ENCODE measurements at regions not wholly inside any gene's neighbourhood (a gene's known extent, or its start where the extent isn't known, plus 50 kb on each side); places are given as distances from the start of the nearest gene placed in this dataset.

DNA sequence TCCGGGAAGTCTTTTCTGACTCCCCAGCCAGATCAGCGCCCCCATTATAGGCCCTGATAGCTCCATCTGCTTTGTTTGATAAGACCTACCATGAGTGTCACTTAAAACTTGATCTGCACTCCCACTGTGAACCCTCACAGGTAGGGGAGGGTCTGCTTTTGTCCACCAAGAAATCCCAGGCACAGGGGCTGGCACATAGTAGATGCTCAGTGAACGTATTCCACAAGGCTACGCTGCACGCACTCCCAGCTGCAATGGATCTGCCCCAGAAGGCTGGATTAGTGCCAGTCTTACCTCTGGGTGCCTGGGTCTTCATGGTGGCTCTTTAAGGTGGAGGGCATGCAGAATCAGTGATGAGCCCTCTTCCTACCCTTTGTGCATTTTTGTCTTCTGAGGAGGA is 447.1 kb downstream of the PTPRU start (continued):
- TF ChIP-seq, protein P1, sequence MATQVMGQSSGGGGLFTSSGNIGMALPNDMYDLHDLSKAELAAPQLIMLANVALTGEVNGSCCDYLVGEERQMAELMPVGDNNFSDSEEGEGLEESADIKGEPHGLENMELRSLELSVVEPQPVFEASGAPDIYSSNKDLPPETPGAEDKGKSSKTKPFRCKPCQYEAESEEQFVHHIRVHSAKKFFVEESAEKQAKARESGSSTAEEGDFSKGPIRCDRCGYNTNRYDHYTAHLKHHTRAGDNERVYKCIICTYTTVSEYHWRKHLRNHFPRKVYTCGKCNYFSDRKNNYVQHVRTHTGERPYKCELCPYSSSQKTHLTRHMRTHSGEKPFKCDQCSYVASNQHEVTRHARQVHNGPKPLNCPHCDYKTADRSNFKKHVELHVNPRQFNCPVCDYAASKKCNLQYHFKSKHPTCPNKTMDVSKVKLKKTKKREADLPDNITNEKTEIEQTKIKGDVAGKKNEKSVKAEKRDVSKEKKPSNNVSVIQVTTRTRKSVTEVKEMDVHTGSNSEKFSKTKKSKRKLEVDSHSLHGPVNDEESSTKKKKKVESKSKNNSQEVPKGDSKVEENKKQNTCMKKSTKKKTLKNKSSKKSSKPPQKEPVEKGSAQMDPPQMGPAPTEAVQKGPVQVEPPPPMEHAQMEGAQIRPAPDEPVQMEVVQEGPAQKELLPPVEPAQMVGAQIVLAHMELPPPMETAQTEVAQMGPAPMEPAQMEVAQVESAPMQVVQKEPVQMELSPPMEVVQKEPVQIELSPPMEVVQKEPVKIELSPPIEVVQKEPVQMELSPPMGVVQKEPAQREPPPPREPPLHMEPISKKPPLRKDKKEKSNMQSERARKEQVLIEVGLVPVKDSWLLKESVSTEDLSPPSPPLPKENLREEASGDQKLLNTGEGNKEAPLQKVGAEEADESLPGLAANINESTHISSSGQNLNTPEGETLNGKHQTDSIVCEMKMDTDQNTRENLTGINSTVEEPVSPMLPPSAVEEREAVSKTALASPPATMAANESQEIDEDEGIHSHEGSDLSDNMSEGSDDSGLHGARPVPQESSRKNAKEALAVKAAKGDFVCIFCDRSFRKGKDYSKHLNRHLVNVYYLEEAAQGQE (IDR thresholded peaks at IDR 0.05; ENCODE audit: low read depth), result no peak
- no peak for TF ChIP-seq SP1 (IDR thresholded peaks at IDR 0.05; ENCODE audit: low read depth)

DNA sequence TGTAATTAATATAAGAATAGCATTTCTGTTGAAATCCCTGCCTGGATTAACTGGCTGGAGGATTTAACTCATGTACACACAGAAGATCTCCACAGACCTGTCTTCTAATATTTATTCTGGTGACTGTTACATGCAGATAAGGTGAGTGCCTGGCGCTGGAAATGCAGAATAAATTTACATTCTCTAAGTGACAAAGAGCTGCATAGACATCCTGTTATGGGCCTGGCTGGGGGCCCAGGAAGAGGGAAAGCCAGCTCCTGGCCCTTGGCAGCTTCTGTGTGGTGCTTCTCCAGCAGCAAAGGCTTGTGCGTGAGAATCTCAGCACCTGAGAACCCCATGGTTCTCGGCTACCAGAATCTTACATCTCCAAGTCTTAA is 446.6 kb downstream of the PTPRU start:
- intact Hi-C loops (cut with micrococcal nuclease), result no loop called here
- peaks cover 16% of the 10 kb centered on the region; the same call in 1 of the 2 replicates for H3K27me3 ChIP-seq (ENCODE audit: insufficient read depth, low read length)
- H3K9me2 ChIP-seq (ENCODE audit: insufficient read depth), result no peaks in the 10 kb centered on the region
- ChIA-PET POLR2A (no interaction called here), RAD21 (ENCODE audit: low non-redundant PET in 1 of 2, low total read pairs in 2 of 2, uncharacterized antibody in 2 of 2, unreplicated experiment in 2 of 2) (no interaction called here), CTCF (no interaction called here)
- no peak for ATAC-seq
- no peak overlapping the region for H2AFZ ChIP-seq (ENCODE audit: low read depth, low read length, poor library complexity, severe bottlenecking)
- no peak overlapping the region for H3K4me3 ChIP-seq (replicated peaks in 1 of 2; ENCODE audit: low read depth in 1 of 2, low read length in 2 of 2)
- no peak for DNase-seq (ENCODE audit: low read depth, low spot score)
- no peaks in the 10 kb centered on the region for H3K79me2 ChIP-seq (ENCODE audit: insufficient read depth, low read length)
- H3K9ac ChIP-seq (ENCODE audit: low read length), result no peak overlapping the region
- TF ChIP-seq SP1 (IDR thresholded peaks at IDR 0.05; ENCODE audit: low read depth), result no peak
- TF ChIP-seq, protein P1 (IDR thresholded peaks at IDR 0.05; ENCODE audit: low read depth), result no peak
- no peak for TF ChIP-seq CBX3 (IDR thresholded peaks at IDR 0.05; ENCODE audit: low read depth)
- TF ChIP-seq EGR1 (IDR thresholded peaks at IDR 0.05; ENCODE audit: low read depth), result no peak
- no peak for TF ChIP-seq SRF (IDR thresholded peaks at IDR 0.05; ENCODE audit: low read depth)
- no peak for TF ChIP-seq JUND (IDR thresholded peaks at IDR 0.05)
- TF ChIP-seq, protein P2, sequence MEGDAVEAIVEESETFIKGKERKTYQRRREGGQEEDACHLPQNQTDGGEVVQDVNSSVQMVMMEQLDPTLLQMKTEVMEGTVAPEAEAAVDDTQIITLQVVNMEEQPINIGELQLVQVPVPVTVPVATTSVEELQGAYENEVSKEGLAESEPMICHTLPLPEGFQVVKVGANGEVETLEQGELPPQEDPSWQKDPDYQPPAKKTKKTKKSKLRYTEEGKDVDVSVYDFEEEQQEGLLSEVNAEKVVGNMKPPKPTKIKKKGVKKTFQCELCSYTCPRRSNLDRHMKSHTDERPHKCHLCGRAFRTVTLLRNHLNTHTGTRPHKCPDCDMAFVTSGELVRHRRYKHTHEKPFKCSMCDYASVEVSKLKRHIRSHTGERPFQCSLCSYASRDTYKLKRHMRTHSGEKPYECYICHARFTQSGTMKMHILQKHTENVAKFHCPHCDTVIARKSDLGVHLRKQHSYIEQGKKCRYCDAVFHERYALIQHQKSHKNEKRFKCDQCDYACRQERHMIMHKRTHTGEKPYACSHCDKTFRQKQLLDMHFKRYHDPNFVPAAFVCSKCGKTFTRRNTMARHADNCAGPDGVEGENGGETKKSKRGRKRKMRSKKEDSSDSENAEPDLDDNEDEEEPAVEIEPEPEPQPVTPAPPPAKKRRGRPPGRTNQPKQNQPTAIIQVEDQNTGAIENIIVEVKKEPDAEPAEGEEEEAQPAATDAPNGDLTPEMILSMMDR (IDR thresholded peaks at IDR 0.05 in 2 of 3, conservative IDR thresholded peaks at IDR 0.05 in 1 of 3; ENCODE audit: borderline replicate concordance in 1 of 3, insufficient read depth in 1 of 3, low read depth in 2 of 3, low read length in 2 of 3), result no peak
- TF ChIP-seq TCF7L2 (IDR thresholded peaks at IDR 0.05; ENCODE audit: borderline replicate concordance, extremely low read depth, insufficient read depth, insufficient read length), result no peak
- H3K27ac ChIP-seq (ENCODE audit: low read depth, low read length), result no peak overlapping the region
- H3K4me1 ChIP-seq (ENCODE audit: control insufficient read depth in 1 of 2, insufficient read depth in 2 of 2, low read length in 2 of 2), result no peaks in the 10 kb centered on the region
- no TSS peak for BruUV-seq (replicated peaks)
- no peaks in the 10 kb centered on the region for H4K20me1 ChIP-seq (ENCODE audit: insufficient read depth)
- H3K36me3 ChIP-seq (ENCODE audit: control insufficient read depth in 1 of 2, insufficient read depth in 2 of 2, low read length in 2 of 2), result no peaks in the 10 kb centered on the region
- no peak overlapping the region for H3K4me2 ChIP-seq (ENCODE audit: low read length)
- no peaks in the 10 kb centered on the region for H3K9me3 ChIP-seq (ENCODE audit: control insufficient read depth in 1 of 2, insufficient read depth in 1 of 2, low read depth in 1 of 2, low read length in 2 of 2)

Measured in HCT116 (cell line).